ENCODE measurements at regions not wholly inside any gene's neighbourhood (a gene's known extent, or its start where the extent isn't known, plus 50 kb on each side); places are given as distances from the start of the nearest gene placed in this dataset.

DNA sequence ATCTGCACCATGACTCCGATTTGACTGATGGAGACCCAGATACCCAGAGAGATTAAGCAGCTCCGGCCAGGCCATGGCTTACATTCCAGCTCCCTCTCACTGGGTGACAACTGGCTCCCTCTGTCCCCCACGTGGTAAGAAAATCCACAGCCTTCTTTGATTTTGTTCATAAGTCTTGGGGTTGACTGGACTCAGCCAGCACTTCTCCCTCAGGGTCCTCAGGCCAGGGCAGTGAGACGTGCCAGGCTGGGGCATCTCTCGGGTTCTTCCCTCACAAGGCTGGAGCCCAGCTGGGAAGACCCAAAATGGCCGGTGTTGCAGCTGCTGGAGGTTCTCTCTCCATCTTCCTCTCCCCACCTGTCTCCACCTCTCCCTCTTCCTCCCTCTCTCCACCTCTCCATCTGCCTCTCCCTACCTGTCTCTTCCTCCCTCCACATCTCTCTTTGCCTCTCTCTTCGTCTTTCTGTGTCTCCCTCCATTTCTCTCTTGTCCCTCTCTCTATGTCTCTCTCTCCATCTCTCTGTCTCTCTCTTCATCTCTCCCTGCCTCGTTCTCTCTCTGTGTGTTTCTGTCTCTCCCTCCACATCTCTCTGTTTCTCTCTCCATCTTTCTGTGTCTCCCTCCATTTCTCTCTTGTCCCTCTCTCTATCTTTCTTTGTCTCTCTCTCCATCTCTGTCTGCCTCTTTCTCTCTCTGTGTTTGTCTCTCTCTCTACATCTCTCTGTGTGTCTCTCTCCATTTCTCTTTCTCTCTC lies 105.3 kb downstream of the FOXL1 start:
- DNase-seq = no peak

DNA sequence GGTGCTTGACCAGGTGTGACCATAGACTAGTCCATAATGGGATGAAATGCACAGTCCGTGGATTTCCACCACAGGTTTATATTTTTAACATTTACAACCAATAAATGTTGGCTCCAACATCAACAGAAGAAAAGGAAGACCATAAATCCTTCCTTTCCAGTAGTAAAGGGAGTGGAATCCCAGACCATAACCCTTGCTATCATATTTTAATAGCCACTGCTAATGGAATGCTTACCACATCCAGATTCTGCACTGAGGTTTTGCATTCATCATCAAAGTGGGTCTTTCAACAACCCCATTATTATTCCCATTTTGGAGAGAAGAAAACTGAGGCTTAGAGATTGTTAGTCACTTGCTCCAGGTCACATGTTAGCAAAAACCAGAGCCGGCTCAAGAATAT lies 106.7 kb downstream of the FOXL1 start:
- no peak for DNase-seq

DNA sequence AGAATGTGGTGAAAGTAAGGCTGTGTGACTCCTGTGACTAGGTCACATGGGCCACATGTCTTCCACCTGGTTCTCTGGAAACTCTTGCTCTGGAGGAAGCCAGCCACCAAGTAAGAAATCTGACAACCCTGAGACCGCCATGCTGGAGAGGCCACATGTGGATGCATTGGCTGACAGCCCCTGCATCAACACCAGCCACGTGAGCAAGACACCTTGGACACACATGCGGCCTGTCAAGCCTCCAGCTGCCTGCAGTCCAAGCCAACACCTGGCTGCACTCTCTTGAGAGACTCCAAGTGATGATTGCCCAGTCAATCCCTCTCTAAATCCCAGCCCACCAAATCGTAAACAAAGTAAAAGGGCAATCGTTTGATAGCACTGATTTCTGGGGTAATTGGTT lies 112.6 kb downstream of the FOXL1 start:
- no peak for DNase-seq

DNA sequence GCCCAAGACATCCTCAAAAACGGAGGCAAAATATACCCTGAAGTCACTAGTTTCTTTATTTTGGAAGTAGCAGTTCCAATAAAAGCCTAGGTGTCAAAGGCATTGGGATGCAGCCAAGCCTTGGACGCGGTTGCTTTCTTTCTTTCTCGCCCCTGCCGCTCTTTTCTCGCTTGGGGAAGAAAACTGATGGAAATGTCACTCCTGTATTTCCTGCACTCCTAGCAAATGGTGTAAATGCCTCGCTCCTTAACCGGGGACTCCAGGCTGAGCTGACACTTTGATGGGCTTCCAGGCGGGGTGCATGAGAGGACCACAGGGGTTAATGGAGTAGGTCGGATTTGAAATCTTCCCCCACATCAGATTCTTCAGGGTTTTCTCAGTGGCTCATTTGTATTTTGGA lies 114.1 kb downstream of the FOXL1 start:
- no peak for DNase-seq

DNA sequence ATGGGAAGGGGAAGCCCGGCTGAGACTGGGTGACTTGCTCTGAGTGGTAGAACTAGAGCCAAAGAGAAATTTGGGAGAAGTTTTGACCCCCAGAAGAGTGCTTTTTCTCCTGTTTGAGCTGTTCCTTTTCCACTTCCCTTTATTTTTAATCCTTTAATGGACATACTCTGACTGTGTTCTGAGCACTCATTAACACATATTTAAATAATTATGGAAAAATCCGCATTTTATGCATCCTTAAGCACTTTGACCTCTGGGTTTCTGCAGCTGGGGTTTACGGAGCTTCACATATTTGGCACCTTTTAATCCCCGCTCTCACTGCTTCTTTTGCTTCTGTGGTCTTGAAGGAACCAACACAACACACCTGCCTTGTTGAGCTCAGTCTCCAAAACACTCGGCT lies 114.7 kb downstream of the FOXL1 start:
- no peak for DNase-seq

DNA sequence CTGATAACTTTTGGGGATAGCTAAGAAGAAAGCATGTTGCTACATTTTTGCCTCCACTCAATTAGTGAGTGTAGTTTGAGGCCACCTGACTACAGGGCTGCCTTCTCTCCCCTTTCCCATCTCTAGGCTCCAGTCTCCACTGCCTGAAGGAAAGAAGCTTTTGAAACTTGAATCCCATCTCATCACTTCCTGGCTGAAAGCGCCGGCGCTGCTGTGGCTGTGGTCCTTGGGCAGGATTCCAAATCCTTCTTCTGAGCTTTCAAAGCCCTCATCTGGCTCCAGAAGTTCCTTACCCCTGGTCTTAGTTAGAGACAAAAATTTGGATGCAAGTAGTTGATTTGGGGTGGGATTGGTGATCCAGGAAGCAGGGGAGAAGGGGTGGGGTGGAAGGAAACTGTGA lies 119.4 kb downstream of the FOXL1 start:
- no peak for DNase-seq

DNA sequence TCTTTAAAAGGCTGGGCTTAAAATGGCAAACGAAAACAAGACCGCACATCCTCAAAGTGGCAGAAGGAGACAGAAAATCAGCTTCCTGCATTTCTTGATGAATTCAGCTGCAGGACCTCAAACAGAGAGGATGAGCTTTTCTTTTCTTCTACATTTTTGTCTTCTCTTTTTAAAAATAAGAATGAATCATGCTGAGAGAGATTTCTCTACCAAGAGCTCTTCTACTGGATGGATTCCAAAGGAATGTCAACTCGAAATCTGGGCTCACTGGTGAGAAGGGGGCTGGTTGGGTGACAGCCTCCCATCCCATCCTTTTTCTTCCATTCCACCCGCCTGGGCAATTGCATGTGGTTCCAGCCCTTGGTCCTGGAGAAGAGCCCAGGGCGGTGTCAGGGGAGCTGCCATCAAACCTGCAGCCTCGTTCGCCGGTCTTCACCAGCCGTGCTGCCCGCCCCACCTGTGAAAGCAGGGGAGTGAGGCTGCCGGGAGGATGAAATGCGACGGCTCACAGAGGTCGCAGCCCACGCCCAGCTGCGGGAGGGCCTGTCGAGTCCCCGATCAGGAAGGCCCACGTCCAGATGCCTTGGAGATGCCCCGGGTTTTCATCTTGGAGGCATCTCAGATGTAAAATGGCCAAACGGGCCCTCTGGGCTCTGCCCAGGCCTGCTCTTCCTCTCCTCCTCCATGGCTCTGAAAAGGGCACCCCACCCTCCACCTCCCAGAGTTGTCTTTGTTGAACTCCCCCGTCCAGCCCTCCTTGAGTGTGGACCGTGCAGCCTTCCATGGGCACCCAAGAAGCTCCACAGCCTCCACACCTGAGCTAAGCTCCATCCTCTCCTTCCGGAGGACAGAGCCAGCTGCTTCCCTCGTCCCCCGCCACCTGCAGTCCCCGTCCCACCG lies 121.9 kb downstream of the FOXL1 start:
- no peak for DNase-seq

DNA sequence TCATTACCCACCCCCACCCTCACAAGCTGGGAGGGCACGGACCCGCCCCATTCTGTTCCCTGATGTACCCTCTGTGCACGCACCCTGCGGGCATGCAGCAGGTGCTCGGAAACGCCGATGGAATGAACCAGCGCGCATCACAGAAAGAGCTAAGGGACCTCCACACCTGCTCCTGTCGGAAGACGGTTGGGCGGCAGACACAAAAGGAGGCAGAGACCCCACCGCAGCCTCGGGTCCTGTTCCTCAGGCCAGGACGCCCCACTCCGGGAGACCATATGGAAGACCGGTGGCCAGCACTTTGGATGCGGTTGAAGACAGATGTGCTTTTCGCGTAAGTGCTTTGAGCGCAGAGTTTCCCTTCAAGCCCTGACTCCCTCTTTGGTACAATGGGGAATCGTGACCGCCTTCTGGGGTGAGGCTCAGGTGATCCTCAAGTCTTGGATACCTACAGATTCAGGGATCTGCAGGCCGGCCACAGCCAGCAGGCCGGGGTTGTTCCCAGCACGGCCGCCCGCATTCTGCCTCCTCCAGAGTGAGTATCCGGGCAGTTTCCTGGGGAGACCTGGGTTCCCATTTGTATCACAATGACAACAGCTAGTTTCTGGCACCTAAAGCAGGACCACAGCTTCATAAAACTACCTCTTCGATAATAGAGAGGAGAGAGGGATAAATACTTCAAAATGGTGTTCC lies 123.1 kb downstream of the FOXL1 start:
- DNase-seq = no peak

DNA sequence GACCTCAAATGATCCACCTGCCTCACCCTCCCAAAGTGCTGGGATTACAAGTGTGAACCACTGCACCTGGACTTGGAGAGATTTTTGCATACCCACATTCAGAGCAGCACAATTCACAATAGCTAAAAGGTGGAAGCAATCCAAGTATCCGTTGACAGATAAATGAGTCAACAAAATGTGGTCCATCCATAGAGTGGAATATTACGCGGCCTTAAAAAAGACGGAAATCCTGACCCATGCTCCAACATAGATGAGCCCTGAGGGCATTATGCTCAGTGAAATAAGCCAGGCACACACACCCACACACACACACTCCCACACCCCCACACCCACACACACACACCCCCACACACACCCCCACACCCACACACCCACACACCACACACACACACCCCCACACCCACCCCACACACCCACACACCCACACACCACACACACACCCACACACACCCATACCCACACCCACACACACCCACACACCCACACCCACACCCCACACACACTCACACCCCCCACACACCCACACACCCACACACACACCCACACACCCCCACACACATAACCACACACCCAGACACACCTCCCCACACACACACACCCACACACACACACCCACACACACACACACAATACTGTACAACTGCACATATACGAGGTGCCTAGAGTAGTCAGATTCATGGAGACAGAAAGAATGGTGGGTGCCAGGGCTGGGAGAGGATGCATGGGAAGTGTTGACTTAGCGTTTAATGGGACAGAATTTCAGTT lies 124.7 kb downstream of the FOXL1 start:
- no peak for DNase-seq

DNA sequence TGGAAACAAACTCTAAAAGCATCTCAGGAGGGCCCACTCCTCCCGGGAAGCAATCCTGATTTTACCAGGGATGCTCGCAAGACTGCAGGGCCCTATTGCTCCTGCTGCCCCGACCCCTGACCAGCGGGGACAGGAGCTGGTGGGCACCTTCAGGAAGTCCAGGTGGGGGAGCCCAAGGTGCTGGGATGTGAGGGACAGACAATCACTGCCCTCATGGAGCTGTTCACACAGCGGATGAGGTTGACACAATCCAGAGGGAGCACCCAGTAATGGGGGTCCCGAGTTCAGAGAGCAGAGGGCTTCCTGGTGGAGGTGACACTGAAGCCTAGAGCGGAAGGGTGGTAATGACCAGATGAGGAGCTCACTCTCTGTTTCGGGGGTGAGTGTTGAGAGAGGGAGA lies 126.2 kb downstream of the FOXL1 start:
- DNase-seq = no peak

DNA sequence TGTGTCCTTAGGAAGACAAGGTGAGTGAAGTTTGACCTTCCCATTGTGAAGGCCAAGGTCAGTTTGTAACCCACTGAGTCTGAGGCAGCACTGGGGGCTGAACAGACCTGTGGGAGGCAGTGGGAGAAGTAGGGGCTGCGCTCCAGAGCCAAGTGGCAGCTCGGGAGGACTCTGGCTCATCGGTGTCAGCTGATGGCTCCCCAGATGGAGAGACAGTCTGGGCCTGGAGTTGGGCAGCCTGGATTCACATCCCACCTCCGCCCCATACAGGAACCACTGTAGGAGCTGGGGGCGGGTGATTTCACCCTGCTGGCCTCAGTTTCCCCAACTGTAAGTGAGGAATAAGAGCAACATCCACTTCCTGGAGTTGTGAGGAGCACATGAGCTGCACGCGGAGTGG lies 128.4 kb downstream of the FOXL1 start:
- no peak for DNase-seq

DNA sequence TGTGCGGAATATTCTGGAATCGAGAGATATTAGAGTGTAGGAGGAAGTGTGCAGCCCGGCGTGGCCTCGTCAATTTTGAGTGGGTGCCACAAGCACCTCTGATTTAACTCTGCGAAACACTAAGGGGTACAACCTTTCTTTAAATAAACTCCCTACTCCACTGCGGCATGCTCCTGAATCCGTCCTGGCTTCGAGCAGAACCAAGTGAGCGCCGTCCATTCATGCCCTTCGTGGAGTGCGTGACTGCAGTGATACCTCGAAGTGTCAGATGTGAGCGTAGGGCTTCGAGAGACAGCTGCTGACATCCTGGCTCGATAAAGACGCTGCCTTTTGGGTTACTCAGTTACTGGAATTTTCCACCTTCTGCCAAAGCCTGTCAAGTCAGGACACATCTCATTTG lies 128.8 kb downstream of the FOXL1 start:
- no peak for DNase-seq

DNA sequence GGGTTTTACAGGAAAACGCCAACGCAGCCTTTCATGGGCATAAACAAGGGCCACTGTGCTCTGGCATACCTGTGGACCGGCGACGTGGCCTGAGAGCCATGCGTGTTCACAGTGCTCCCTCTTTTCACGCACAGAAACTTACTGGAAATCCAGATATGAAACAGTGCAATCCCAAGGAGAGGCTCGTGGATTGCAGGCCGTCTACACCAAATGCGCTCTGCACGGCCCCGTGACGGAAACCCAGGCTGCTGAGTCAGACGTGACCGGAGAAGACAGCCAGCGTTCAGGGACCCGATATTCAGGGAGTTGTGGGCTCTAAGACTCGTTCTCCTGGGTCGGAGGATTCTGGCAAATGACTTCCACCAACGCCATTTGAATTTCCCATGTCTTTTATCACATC lies 129.2 kb downstream of the FOXL1 start:
- no peak for DNase-seq

DNA sequence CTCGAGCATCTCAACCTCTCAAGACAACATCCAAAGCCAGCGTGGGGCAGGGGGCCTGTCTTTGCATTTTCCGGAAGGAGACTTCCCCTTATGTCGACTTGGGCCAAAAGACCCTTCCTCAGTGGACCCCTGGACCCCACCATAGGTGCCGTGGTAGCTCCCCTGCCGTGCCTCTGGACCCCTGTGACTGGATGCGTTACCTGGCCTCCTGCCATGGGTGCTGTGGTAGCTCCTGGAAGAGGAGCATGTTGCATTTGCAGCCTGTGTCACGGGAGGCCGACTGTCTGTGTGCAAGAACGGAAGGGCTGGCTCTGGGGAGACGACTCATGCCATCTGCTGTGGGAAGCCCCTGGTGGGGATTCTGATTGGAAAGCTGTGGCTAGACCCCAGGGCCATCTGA lies 130.1 kb downstream of the FOXL1 start:
- no peak for DNase-seq

DNA sequence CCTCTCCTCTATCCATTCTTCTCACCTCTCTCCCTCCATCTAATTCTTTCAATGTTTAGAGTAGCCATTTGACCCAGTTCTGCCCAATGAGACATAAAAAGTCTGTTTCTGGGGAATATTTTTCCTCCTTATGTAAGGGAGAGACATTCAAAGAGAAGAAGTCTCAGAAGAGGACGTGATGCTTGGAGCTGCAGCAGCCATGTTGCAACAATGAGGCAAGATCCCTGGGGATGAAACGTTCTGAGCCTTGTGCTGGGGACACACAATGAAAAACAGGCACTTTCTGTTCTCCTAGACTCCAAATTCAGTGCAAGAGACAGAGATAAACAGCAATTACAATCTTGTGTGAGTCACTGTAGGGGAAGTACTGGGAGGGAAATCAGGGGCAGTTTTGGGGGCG lies 130.8 kb downstream of the FOXL1 start:
- DNase-seq = no peak

DNA sequence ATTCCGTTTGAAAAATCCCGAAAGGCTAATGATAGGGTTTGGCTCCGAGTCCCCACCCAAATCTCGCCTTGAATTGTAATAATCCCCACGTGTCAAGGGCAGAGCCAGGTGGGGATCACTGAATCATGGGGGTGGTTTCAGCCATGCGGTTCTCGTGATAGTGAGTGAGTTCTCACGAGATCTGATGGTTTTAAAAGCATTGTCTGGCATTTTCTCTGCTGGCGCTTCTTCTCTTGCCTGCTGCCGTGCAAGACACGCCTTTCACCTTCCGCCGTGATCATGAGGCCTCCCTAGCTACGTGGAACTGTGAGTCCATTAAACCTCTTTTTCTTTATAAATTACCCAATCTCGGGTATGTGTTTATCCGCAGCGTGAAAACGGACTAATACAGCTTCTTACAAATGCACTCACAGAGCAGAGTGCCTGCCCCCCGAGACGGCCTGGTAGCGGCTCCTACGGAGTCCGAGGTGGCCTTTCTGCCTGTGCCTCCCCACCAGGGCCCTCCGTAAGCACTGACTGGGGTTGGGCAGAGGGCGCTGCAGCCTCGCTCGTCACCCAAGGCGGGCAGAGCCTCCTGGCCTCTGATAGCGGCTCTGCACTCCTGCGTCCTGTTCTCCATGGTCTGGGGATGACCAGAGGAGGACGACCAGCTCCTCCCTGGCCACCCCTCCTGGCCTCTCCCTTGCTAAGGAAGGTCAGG lies 131.7 kb downstream of the FOXL1 start:
- no peak for DNase-seq

DNA sequence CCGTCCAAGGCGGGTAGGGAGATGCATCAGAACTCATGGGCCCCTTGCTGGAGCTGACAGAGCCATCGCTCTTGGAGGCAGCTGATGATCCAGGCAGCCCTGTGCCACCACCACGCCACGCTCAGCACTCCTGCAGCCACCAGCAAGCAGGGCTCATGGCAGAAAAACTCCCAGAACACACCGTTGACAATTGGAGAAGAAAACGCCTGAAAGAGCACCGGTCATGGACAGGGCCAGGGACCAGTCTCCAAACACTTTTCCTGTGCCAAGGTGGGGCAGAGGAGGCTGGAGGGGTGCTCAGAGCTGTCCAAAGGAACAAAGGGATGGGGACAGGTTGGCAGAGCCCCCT lies 132.2 kb downstream of the FOXL1 start:
- no peak for DNase-seq

DNA sequence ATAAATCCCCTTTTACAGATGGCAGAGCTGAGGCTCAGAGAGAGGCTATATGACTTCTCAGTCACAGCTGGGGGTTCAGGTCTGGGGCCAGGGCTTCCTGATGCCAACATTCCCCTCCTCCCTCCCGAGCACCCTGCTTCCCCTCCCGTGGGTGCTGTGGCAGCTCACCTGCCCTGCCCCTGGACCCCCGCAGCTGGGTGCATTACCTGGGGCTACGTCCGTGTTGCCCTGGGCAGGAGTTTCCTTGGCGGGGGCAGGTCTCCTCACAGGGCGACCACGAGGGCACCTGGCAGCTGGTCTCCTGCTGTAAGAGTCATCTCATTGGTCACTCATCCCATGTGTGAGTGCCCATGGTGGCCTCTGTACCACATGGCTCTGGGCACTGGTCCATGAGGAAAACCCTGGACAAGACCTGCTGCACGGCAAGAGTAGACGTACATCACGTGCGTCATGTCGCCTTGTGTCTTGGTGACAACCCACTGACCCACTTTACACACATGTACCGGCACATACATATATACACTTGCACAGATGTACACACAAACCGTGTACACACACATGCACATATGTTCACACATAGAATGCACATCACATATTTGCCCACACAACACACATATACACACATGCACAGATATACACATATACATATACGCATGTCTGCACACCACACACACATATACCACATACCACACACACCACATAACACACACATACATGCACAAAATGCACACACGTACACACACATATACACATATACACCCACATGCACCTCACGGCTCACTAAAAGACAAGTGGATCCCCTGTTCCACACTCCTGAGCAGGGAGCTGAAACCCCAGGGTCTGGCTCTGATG lies 134.0 kb downstream of the FOXL1 start:
- no peak for DNase-seq

DNA sequence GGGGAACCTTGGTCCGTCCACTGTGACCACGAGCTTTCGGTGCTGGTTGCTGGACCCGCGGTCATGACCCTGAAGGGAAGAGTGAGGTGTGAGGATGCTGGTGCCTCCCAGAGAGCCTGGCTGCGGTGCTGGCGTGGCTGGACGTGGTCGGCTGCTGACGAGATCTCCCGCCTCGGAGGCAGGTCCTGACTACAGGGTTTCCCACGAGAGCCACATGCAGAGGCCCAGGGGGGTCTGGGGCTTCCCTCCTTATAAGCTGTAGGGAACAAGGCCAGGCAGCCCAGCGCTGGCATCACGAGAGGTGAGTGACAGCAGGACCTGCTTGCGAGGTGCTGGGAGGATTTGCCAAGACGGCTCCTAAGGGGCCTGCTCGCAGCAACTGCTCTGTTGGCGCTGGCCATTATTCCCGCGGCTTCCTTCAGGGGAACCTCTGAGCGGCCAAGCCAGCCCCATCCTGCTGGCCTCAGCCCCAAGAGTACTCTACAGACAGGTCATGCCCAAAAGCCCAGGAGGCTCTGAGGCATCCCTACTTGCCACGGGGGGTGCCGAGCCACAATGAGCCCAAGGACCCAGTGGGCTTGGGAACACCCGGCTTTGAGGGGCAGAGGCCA lies 134.8 kb downstream of the FOXL1 start:
- DNase-seq = no peak

DNA sequence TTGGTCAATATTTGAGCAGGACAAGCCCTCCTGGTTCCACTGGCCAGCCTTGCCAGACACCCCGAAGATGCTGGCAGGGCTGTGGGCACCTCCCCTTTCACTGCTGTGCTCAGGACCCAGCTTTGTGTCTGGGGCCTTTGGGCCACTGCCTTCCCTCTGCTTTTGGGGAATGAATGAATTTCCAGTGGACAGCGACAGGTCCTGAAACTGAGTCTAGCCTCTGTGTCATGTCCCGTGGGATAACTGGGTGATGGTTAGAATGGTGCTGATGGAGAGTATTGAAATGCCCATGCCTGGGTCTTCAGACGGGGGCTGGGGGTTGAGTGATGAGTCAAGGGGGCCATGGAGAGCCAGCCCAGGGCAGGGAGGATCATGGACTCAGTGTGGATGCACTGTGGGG lies 135.8 kb downstream of the FOXL1 start:
- DNase-seq = no peak

DNA sequence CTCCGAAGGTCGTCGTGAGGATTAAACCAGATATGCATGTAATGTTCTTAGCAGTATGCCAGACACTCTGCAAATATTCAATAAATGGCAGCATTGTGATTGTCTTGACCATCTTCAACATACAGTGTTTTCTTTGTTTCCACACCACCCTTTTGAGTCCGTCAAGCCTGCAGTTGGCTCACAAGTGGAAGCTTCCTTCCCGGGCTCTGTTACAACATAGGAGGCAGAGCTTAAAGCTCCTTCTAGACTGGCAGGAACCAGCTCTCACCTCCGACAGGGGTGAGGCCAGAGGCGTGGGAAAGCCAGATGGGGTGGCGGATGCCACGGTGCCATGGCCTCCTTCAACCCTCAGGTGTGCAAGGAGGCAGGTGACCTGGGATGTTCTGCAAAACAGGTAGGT lies 138.3 kb downstream of the FOXL1 start:
- no peak for DNase-seq
